Activated naive CD8-positive, alpha-beta T cell treated with anti-CD3 and anti-CD28 coated beads for 36 hours (primary cell): ENCODE measurements at regions not wholly inside any gene's neighbourhood (a gene's known extent, or its start where the extent isn't known, plus 50 kb on each side); places are given as distances from the start of the nearest gene placed in this dataset.

Experiments used
- DNase-seq: peaks from one replicate; pipeline ENCODE4 v3.0.0; 2021
- H3K27ac Mint-ChIP-seq: one replicate; pipeline ENCODE4 v1.8.0; 2022; ENCODE audit warnings: mild to moderate bottlenecking, moderate library complexity, mixed read lengths
- H3K27me3 Mint-ChIP-seq: one replicate; pipeline ENCODE4 v1.8.0; 2022; ENCODE audit warnings: mild to moderate bottlenecking, mixed read lengths
- H3K36me3 Mint-ChIP-seq: one replicate; pipeline ENCODE4 v1.8.0; 2021; ENCODE audit warnings: mild to moderate bottlenecking, mixed read lengths
- H3K4me1 Mint-ChIP-seq: one replicate; pipeline ENCODE4 v1.8.0; 2021; ENCODE audit warnings: mixed read lengths
- H3K4me3 Mint-ChIP-seq: one replicate; pipeline ENCODE4 v1.8.0; 2022; ENCODE audit warnings: mild to moderate bottlenecking, moderate library complexity, mixed read lengths
- H3K9me3 Mint-ChIP-seq: one replicate; pipeline ENCODE4 v1.8.0; 2022; ENCODE audit warnings: mixed read lengths

DNA sequence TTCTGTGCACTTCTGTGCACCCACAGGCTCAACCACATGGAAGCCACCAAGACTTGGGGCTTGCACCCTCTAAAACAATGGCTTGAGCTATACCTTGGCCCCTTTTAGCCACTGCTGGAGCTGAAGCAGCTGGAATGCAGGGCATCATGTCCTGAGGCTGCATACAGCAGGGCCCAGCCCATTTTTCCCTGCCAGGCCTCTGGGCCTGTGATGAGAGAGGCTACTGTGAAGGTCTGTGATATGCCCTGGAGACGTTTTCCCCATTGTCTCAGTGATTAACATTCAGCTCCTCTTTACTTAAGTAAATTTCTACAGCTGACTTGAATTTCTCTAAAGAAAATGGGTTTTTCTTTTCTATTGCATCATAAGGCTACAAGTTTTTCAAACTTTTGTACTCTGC is 134.0 kb upstream of the EGFLAM start:
- DNase-seq: no peak
- H3K4me3 Mint-ChIP-seq: no peak overlapping the region
- peaks cover 5% of the 10 kb centered on the region for H3K9me3 Mint-ChIP-seq
- no peaks in the 10 kb centered on the region for H3K36me3 Mint-ChIP-seq
- H3K27me3 Mint-ChIP-seq: peaks cover 14% of the 10 kb centered on the region
- H3K27ac Mint-ChIP-seq: no peak overlapping the region
- peaks cover 9% of the 10 kb centered on the region for H3K4me1 Mint-ChIP-seq

DNA sequence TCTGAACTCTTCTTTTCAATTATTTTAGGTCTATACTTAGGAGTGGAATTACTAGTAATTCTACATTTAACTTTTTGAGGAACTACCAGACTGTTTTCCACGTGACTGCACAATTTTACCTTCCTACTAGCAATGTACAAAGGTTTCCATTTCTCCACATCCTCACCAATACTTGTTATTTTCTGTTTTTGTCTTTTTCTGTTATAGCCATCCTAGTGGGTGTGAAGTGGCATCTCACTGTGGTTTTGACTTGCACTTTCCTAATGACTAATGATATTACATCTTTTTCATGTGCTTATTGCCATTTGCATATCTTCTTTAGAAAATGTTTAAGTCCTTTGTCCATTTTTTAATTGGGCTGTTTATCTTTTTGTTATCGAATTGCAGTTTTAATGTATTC is 136.9 kb upstream of the EGFLAM start:
- no peaks in the 10 kb centered on the region for H3K36me3 Mint-ChIP-seq
- H3K4me1 Mint-ChIP-seq: peaks cover 9% of the 10 kb centered on the region
- H3K27ac Mint-ChIP-seq: no peak overlapping the region
- H3K27me3 Mint-ChIP-seq: peaks cover 7% of the 10 kb centered on the region
- no peak overlapping the region for H3K4me3 Mint-ChIP-seq
- H3K9me3 Mint-ChIP-seq: peaks cover 5% of the 10 kb centered on the region
- DNase-seq: no peak

DNA sequence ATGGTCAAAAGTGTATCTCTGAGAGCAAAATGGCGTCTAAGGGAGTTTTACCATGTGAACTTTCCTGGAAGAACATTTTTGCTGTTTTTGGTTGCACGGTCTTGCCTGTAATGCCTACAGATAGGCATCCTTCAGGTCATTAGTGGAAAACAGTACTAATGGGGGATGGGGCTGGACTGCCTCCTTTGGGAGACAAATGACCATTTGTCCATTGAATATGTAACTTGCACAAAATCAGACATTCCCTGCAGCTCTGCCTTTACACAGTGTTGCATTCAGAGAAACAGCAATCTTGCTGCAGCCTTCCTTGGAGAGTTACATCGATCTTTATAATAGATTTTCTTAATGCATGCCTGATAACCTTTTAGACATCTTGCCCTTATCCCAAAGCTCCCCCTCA is 138.5 kb upstream of the EGFLAM start:
- peaks cover 5% of the 10 kb centered on the region for H3K9me3 Mint-ChIP-seq
- peaks cover 9% of the 10 kb centered on the region for H3K4me1 Mint-ChIP-seq
- H3K36me3 Mint-ChIP-seq: no peaks in the 10 kb centered on the region
- no peak for DNase-seq
- no peak overlapping the region for H3K4me3 Mint-ChIP-seq
- H3K27me3 Mint-ChIP-seq: peaks cover 7% of the 10 kb centered on the region
- no peak overlapping the region for H3K27ac Mint-ChIP-seq

DNA sequence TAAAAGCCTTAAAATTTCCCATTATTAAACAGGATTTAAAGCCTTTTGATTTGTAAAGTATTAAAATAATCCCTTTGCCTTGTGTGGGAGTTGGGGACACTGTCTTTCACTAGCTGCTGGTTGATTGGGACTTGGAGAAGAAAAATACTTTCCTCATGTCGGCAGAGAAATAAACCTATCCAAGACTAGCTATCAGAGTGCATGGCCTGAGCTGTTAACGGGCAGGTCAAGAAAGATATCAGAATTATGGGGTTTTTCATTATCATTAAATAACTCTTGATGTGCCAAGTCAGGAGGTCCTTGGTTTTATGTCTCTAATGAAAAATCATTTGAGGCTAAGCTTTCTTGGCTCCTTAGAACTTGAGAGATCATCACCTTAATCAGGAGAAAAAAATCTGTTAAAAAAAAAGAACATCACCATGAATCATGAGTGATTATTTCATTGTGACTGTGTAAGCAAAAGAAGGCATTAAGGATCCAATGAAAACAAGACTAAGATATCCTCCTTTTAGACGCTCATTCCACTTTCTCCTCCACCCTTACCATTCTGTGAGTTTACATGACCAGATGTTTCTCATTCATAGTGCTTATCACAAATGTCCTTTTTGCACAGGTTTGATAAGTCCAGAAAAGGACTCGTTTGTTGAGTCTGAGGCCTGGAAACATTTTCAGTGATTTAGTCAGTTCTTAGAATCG is 140.4 kb upstream of the EGFLAM start:
- Mint-ChIP-seq H3K27ac (no peak overlapping the region), H3K9me3 (peaks cover 7% of the 10 kb centered on the region), H3K4me1 (peaks cover 9% of the 10 kb centered on the region), H3K36me3 (no peaks in the 10 kb centered on the region), H3K4me3 (no peak overlapping the region), H3K27me3 (peaks cover 10% of the 10 kb centered on the region)
- no peak for DNase-seq

DNA sequence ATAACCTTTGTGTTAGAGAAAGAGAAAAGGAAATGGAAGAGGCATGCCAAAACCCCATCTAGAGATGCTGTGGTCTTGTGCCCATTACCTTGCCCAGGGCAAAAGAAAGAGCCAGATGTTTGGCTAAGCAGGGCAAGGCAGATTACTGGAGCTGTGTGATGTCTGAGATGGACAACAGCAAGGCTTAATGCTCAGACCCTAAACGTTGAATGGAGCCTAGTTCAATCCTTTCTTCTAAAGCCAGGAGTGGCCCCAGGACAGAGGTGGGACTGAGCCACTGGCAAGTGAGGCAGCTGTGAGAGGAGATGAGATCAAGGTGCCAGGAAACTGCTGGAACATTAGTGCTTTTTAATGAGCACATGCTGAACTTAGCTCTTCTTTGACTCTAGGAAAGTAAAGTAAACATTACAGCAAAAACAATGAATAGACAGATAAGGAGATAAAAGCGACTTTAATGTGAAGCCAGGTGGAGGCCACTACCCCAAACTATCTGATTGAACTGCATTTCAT is 143.0 kb upstream of the EGFLAM start:
- no peak for DNase-seq
- no peak overlapping the region for H3K27ac Mint-ChIP-seq
- H3K4me3 Mint-ChIP-seq: no peak overlapping the region
- no peaks in the 10 kb centered on the region for H3K36me3 Mint-ChIP-seq
- peaks cover 3% of the 10 kb centered on the region for H3K27me3 Mint-ChIP-seq
- no peaks in the 10 kb centered on the region for H3K4me1 Mint-ChIP-seq
- H3K9me3 Mint-ChIP-seq: peaks cover 2% of the 10 kb centered on the region

DNA sequence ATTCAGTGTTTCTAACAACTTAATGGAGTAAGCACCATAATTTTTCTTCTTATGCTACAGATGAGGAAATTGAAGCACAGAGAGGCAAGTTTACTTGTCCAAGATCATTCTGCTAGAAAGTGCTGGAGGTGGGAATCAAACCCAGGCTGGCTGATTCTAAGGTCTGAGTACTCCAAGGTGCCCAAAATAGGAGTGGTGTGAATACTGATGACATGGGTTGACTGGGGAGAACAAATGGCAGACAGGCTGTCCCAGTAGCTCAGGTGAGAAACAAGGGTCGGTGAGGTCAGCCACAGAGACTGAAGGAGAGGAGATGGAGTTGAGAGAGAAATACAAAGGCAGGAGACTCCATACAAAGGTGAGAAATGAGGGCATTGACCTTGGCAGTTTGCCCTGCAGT is 144.5 kb upstream of the EGFLAM start:
- no peak for DNase-seq
- H3K36me3 Mint-ChIP-seq: no peaks in the 10 kb centered on the region
- H3K27ac Mint-ChIP-seq: no peak overlapping the region
- peaks cover 2% of the 10 kb centered on the region for H3K9me3 Mint-ChIP-seq
- no peak overlapping the region for H3K4me3 Mint-ChIP-seq
- H3K4me1 Mint-ChIP-seq: no peaks in the 10 kb centered on the region
- peaks cover 3% of the 10 kb centered on the region for H3K27me3 Mint-ChIP-seq

DNA sequence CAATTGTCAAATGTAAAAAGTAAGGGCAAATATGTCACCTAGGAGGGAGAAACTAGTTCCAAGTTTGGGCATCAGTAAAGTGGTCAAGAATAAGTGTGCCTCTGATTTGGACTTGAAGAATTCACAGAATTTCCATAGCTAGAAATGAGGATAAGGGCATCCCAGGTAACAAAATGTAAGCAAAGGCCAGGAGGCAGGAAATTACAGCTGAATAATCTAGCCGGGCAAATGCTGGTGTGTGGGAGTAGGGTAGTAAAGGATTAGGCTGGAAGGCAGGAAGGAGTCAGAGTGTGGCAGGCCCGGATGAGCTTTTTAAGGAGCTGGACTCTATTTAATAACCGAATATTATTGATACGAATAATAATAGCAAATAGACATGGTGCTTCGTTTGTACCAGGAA is 144.9 kb upstream of the EGFLAM start:
- Mint-ChIP-seq H3K4me1 (no peaks in the 10 kb centered on the region), H3K36me3 (no peaks in the 10 kb centered on the region), H3K27ac (no peak overlapping the region), H3K27me3 (peaks cover 3% of the 10 kb centered on the region), H3K4me3 (no peak overlapping the region), H3K9me3 (peaks cover 2% of the 10 kb centered on the region)
- DNase-seq: no peak

DNA sequence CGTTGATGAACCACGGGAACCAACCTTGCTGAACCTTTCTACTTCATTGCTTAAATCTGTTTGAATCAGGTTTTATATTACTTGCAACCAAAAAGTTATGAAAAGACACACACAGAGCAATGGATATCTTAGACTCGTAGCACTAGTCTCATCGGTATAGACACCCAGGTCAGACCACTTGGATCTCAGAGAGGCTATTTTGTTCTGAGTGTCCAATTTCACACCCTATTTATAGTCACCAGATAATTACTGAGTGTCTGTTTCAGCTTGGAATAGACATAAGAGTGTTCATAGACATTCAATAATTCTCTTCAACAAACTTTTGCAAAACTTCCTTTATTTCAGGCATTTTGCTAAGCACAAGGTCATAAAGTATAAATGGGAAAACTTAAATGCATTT is 145.4 kb upstream of the EGFLAM start:
- no peaks in the 10 kb centered on the region for H3K4me1 Mint-ChIP-seq
- no peaks in the 10 kb centered on the region for H3K36me3 Mint-ChIP-seq
- H3K27me3 Mint-ChIP-seq: peaks cover 3% of the 10 kb centered on the region

DNA sequence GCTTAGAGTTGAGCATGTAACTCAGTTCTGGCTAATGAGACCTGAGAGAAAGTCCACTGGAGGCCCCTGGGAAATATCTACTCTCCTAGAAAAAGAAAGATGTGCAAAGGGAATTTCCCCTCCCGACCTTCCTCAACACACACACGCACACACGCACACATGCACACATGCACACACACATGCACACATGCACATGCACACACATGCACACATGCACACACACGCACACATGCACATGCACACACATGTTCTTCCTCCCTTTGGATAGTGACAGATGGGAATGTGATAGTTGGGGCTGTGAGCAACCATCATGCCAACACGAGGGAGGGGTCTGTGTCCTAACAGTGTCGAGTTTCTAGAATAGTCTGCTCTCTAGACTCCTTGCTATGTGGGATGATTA is 148.2 kb upstream of the EGFLAM start:
- Mint-ChIP-seq H3K27ac (no peak overlapping the region), H3K4me3 (no peak overlapping the region), H3K4me1 (no peaks in the 10 kb centered on the region), H3K9me3 (peaks cover 2% of the 10 kb centered on the region), H3K36me3 (no peaks in the 10 kb centered on the region), H3K27me3 (peaks cover 3% of the 10 kb centered on the region)
- DNase-seq: no peak

More for the DNA sequence above, 145.4 kb upstream of the EGFLAM start:
- Mint-ChIP-seq H3K9me3 (peaks cover 2% of the 10 kb centered on the region), H3K4me3 (no peak overlapping the region), H3K27ac (no peak overlapping the region)
- no peak for DNase-seq

DNA sequence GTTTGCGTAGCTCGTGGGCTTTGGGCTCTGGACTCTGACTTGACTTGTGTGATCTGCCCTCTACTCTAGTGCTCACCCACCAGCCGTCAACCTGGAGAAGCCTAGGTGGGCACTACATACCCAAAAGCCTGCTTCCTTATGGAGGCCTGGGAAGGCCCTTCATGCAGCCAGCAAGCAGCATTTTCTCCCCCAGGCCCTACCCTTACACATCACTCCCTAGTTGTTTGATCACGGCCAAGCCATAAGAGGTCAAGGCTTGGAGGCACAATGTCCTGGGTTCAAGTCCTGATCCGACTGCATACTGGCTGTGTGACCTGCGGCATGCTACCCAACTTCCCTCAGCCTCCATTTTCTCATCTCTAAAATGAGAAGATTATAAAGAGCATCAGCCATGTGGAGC is 151.3 kb upstream of the EGFLAM start:
- Mint-ChIP-seq H3K27me3 (no peaks in the 10 kb centered on the region), H3K4me3 (no peak overlapping the region), H3K9me3 (no peaks in the 10 kb centered on the region), H3K4me1 (no peaks in the 10 kb centered on the region), H3K27ac (no peak overlapping the region), H3K36me3 (no peaks in the 10 kb centered on the region)
- no peak for DNase-seq

DNA sequence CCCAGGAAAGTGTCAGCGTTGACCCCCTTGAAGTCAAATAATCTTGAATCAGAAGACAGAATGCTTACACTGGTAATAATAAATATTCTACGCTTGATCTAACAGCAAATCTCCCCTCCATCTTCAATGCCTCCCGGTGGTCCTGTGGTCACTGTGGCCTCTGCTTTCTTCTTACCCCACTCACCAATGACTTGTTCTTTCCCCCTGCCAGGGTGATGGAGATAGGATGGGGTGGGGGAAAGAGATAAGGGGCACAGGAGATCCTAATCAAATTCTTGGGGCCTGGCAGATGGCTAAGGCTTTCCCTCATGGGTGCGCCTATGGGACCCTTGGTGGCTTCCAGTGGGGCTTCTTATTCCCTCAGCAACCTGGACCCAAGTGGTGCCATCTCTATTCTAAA is 152.6 kb upstream of the EGFLAM start:
- H3K27ac Mint-ChIP-seq: no peak overlapping the region
- H3K4me1 Mint-ChIP-seq: no peaks in the 10 kb centered on the region
- H3K4me3 Mint-ChIP-seq: no peak overlapping the region
- no peaks in the 10 kb centered on the region for H3K27me3 Mint-ChIP-seq
- no peak for DNase-seq
- H3K36me3 Mint-ChIP-seq: no peaks in the 10 kb centered on the region
- no peaks in the 10 kb centered on the region for H3K9me3 Mint-ChIP-seq

DNA sequence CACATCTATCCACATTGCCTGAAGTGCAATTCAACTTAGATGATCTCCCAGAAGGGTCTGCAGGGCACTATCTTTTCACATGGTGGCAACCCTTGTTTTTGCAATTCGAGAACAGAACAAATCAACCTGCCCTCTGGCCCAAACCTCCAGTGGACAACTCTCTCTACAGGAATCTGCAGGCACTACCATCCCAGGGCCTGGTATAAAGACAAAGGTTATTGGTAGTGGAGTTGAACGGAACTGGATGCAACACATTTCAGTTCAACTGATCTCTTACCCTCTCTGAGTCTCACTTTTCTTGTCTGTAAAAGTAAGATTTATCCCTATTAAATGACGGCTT is 153.2 kb upstream of the EGFLAM start:
- no peaks in the 10 kb centered on the region for H3K4me1 Mint-ChIP-seq
- no peaks in the 10 kb centered on the region for H3K9me3 Mint-ChIP-seq
- H3K36me3 Mint-ChIP-seq: no peaks in the 10 kb centered on the region

DNA sequence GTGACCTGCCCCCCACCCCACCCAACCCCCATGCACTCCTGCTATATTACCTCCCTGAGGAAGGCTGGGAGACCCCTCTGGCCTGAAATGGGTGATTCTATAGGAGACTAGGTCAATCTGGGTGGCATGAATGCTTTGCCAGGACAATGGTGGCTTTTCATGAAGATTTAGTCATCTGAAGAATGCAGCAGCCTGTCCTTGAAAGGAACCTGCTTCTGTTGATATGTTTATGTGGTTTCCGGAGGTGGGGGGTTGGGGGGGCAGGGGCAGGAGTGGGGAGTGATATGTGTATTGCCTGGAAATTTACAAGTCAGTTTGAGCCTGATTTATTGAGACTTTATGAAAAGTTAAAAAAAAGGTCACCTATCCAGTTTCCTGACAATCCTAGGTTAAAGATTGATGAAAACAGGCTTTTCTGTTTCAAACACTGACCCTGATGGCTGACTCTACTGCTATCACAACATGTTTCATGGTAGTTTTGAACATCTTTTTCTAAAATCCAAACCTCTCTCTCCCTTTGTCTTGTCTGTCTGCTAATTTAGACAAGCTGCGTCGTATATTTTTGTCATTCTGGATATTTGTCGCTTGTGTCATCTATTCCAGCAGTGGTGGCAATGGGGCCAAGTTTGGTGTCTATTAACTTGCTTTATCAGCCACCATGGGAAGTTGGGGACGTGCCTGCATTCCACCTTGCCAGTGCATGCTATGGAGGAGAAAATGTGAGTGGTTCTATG is 153.7 kb upstream of the EGFLAM start:
- no peak overlapping the region for H3K27ac Mint-ChIP-seq
- H3K4me1 Mint-ChIP-seq: no peaks in the 10 kb centered on the region
- H3K27me3 Mint-ChIP-seq: no peaks in the 10 kb centered on the region
- no peaks in the 10 kb centered on the region for H3K36me3 Mint-ChIP-seq
- H3K9me3 Mint-ChIP-seq: no peaks in the 10 kb centered on the region
- DNase-seq: no peak
- no peak overlapping the region for H3K4me3 Mint-ChIP-seq

More for the DNA sequence above, 153.2 kb upstream of the EGFLAM start:
- Mint-ChIP-seq H3K4me3 (no peak overlapping the region), H3K27ac (no peak overlapping the region), H3K27me3 (no peaks in the 10 kb centered on the region)
- DNase-seq: no peak

DNA sequence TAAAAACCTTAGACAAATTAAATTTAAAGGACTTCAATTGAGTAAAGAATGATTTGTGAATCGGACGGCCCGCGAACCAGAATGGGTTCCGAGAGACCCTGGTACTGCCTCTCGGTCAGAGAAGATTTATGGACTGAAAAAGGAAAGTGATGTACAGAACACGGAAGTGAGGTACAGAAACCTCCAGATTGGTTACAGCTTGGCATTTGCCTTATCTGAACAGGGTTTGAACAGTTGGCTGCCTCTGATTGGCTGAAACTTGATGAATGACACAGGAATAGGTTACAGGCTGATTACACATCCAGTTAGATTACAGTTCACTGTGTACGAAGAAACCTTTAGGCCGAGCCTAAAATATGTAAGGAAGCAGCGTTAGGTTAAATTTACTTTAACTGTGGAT is 156.5 kb upstream of the EGFLAM start:
- Mint-ChIP-seq H3K27ac (no peak overlapping the region), H3K4me3 (no peak overlapping the region), H3K4me1 (no peaks in the 10 kb centered on the region), H3K36me3 (no peaks in the 10 kb centered on the region), H3K27me3 (no peaks in the 10 kb centered on the region), H3K9me3 (no peaks in the 10 kb centered on the region)
- DNase-seq: no peak

DNA sequence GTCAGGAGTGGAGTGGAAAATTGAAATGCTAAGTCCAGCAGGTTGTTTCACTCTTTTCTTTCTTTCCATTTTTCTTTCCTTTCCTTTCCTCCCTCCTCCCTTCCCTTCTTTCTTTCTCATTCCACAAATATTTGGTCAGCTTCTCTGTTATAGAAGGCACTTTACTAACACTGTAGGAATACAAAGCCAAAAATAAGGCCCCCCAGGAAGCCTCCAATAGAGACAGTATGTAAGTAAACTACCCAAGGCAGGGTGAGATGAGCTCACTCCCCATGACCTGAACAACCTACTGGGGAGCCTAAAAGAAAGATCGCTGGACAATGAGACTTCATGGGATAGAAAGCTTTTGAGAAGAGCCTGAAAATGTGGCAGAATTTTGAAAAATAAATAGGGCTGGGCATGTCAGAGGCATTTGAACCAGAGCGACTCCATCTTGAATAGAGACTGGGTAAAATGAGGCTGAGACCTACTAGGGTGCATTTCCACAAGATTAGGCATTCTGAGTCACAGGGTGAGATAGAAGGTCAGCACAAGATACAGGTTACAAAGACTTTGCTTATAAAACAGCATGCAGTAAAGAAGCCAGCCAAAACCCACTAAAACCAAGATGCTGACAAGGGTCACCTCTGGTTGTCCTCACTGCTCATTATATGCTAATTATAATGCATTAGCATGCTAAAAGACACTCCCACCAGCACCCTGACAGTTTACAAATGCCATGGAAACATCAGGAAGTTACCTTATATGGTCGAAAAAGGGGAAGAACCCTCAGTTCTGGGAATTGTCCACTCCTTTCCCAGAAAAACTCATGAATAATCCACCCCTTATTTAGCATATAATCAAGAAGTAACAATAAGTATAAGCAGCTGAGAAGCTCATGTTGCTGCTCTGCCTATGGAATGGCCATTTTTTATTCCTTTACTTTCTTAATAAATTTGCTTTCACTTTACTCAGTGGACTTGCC is 158.9 kb upstream of the EGFLAM start:
- Mint-ChIP-seq H3K4me3 (no peak overlapping the region), H3K27me3 (no peaks in the 10 kb centered on the region), H3K27ac (no peak overlapping the region), H3K9me3 (no peaks in the 10 kb centered on the region), H3K4me1 (no peaks in the 10 kb centered on the region), H3K36me3 (no peaks in the 10 kb centered on the region)
- DNase-seq: no peak
